Stimulated activated naive B cell treated with anti-CD40 and anti-IgM and Interleukin-4, amounts not matched to agents 10 μg/mL and 1 μg/mL and 100 μg/mL, for 72 hours (primary cell): ENCODE measurements at regions not wholly inside any gene's neighbourhood (a gene's known extent, or its start where the extent isn't known, plus 50 kb on each side); places are given as distances from the start of the nearest gene placed in this dataset.
"Not testable (repeated sequence)": the region's sequence is repeated elsewhere in the genome, so short reads cannot be mapped to it uniquely, and the experiment has no call there.

ENCODE experiments used
- ATAC-seq, 2 donors: fragments of 150-1000 bp; cut with Tn5 transposase; replicated peaks; 2 replicates each; pipeline ENCODE4 v1.10.0; 2021; ENCODE audit warnings: moderate library complexity in 1 of 2
- DNase-seq: peaks from one replicate; pipeline ENCODE4 v3.0.0; 2021
- H3K27ac Mint-ChIP-seq: one replicate; pipeline ENCODE4 v1.8.0; 2022; ENCODE audit warnings: mild to moderate bottlenecking, mixed read lengths
- H3K27me3 Mint-ChIP-seq, 2 donors: one replicate each; pipeline ENCODE4 v1.8.0; 2022; ENCODE audit warnings: mixed read lengths in 2 of 2
- H3K36me3 Mint-ChIP-seq, 2 donors: one replicate each; pipeline ENCODE4 v1.8.0; 2022; ENCODE audit warnings: mixed read lengths in 2 of 2, mild to moderate bottlenecking in 1 of 2
- H3K4me1 Mint-ChIP-seq, 2 donors: one replicate each; pipeline ENCODE4 v1.8.0; 2022; ENCODE audit warnings: mixed read lengths in 2 of 2, mild to moderate bottlenecking in 1 of 2
- H3K4me3 Mint-ChIP-seq, 2 donors: one replicate each; pipeline ENCODE4 v1.8.0; 2022; ENCODE audit warnings: mild to moderate bottlenecking in 2 of 2, mixed read lengths in 2 of 2, moderate library complexity in 1 of 2
- H3K9me3 Mint-ChIP-seq, 2 donors: one replicate each; pipeline ENCODE4 v1.8.0; 2022; ENCODE audit warnings: mixed read lengths in 2 of 2, mild to moderate bottlenecking in 1 of 2

- no peaks in the 10 kb centered on the region for H3K4me1 Mint-ChIP-seq
- H3K27ac Mint-ChIP-seq = no peak overlapping the region
- ATAC-seq = no peak
- no peaks in the 10 kb centered on the region for H3K36me3 Mint-ChIP-seq
- no peak for DNase-seq
- H3K9me3 Mint-ChIP-seq = peaks cover 0 to 5% of the 10 kb centered on the region in 2 donors
- no peaks in the 10 kb centered on the region for H3K27me3 Mint-ChIP-seq
- H3K4me3 Mint-ChIP-seq = no peak overlapping the region
These were observed 71.1 kb downstream of the TRAM1L1 start for GRCh38 chr4:117014236-117014635.

- H3K27ac Mint-ChIP-seq = no peak overlapping the region
- no peak for ATAC-seq
- no peaks in the 10 kb centered on the region for H3K36me3 Mint-ChIP-seq
- no peaks in the 10 kb centered on the region for H3K27me3 Mint-ChIP-seq
- no peaks in the 10 kb centered on the region for H3K4me1 Mint-ChIP-seq
- no peak overlapping the region for H3K4me3 Mint-ChIP-seq
- no peak for DNase-seq
- H3K9me3 Mint-ChIP-seq = peaks cover 6 to 9% of the 10 kb centered on the region in 2 donors
These were observed 74.7 kb downstream of the TRAM1L1 start for GRCh38 chr4:117010671-117011070.

- Mint-ChIP-seq H3K36me3 (no peaks in the 10 kb centered on the region), H3K4me1 (no peaks in the 10 kb centered on the region), H3K27ac (no peak overlapping the region), H3K4me3 (no peak overlapping the region), H3K27me3 (no peaks in the 10 kb centered on the region), H3K9me3 (no peaks in the 10 kb centered on the region)
- ATAC-seq = no peak
- no peak for DNase-seq
These were observed 84.3 kb downstream of the TRAM1L1 start for GRCh38 chr4:117001077-117001476.

GRCh38 chr4:116982656-116983055 lies 102.7 kb downstream of the TRAM1L1 start:
- Mint-ChIP-seq H3K4me1 (no peaks in the 10 kb centered on the region), H3K4me3 (no peak overlapping the region), H3K9me3 (no peaks in the 10 kb centered on the region), H3K36me3 (no peaks in the 10 kb centered on the region), H3K27me3 (no peaks in the 10 kb centered on the region), H3K27ac (no peak overlapping the region)
- ATAC-seq = no peak
- no peak for DNase-seq

GRCh38 chr4:116980436-116980835 lies 104.9 kb downstream of the TRAM1L1 start:
- H3K9me3 Mint-ChIP-seq, ATAC-seq, H3K4me3 Mint-ChIP-seq, H3K27me3 Mint-ChIP-seq, H3K36me3 Mint-ChIP-seq, H3K27ac Mint-ChIP-seq, DNase-seq, H3K4me1 Mint-ChIP-seq: not testable (repeated sequence)

GRCh38 chr4:116959045-116959444 lies 126.3 kb downstream of the TRAM1L1 start:
- ATAC-seq = no peak
- no peak for DNase-seq
- no peak overlapping the region for H3K27ac Mint-ChIP-seq
- peaks cover 0 to 3% of the 10 kb centered on the region in 2 donors for H3K9me3 Mint-ChIP-seq
- H3K4me1 Mint-ChIP-seq = no peaks in the 10 kb centered on the region
- no peaks in the 10 kb centered on the region for H3K27me3 Mint-ChIP-seq
- no peak overlapping the region for H3K4me3 Mint-ChIP-seq
- no peaks in the 10 kb centered on the region for H3K36me3 Mint-ChIP-seq

- no peaks in the 10 kb centered on the region for H3K4me1 Mint-ChIP-seq
- H3K9me3 Mint-ChIP-seq = no peaks in the 10 kb centered on the region
- ATAC-seq (no peak), DNase-seq (no peak)
- no peaks in the 10 kb centered on the region for H3K27me3 Mint-ChIP-seq
- no peak overlapping the region for H3K27ac Mint-ChIP-seq
- H3K36me3 Mint-ChIP-seq = no peaks in the 10 kb centered on the region
- H3K4me3 Mint-ChIP-seq = no peak overlapping the region
These were observed 131.4 kb downstream of the TRAM1L1 start for GRCh38 chr4:116953947-116954346.

- H3K27ac Mint-ChIP-seq = no peak overlapping the region
- H3K4me3 Mint-ChIP-seq = no peak overlapping the region
- H3K4me1 Mint-ChIP-seq = no peaks in the 10 kb centered on the region
- ATAC-seq (no peak), DNase-seq (no peak)
- H3K36me3 Mint-ChIP-seq = no peaks in the 10 kb centered on the region
- H3K27me3 Mint-ChIP-seq = no peaks in the 10 kb centered on the region
- H3K9me3 Mint-ChIP-seq = no peaks in the 10 kb centered on the region
These were observed 132.7 kb downstream of the TRAM1L1 start for GRCh38 chr4:116952530-116953136.

GRCh38 chr4:116949856-116950255 lies 135.5 kb downstream of the TRAM1L1 start:
- no peak overlapping the region for H3K4me3 Mint-ChIP-seq
- ATAC-seq (no peak), DNase-seq (no peak)
- no peak overlapping the region for H3K27ac Mint-ChIP-seq
- no peaks in the 10 kb centered on the region for H3K4me1 Mint-ChIP-seq
- peaks cover 0 to 2% of the 10 kb centered on the region in 2 donors for H3K9me3 Mint-ChIP-seq
- H3K27me3 Mint-ChIP-seq = no peaks in the 10 kb centered on the region
- no peaks in the 10 kb centered on the region for H3K36me3 Mint-ChIP-seq

GRCh38 chr4:116942315-116942714 lies 143.1 kb downstream of the TRAM1L1 start:
- no peaks in the 10 kb centered on the region for H3K4me1 Mint-ChIP-seq
- peaks cover 0 to 2% of the 10 kb centered on the region in 2 donors for H3K9me3 Mint-ChIP-seq
- no peak overlapping the region for H3K27ac Mint-ChIP-seq
- no peaks in the 10 kb centered on the region for H3K27me3 Mint-ChIP-seq
- no peaks in the 10 kb centered on the region for H3K36me3 Mint-ChIP-seq
- ATAC-seq (no peak), DNase-seq (no peak)
- H3K4me3 Mint-ChIP-seq = no peak overlapping the region

- Mint-ChIP-seq H3K9me3 (no peaks in the 10 kb centered on the region), H3K4me1 (no peaks in the 10 kb centered on the region), H3K27me3 (peaks cover 0 to 6% of the 10 kb centered on the region in 2 donors), H3K4me3 (no peak overlapping the region), H3K36me3 (no peaks in the 10 kb centered on the region), H3K27ac (no peak overlapping the region)
- DNase-seq (no peak), ATAC-seq (no peak)
These were observed 155.0 kb downstream of the TRAM1L1 start for GRCh38 chr4:116930329-116930728.

- no peak overlapping the region for H3K4me3 Mint-ChIP-seq
- DNase-seq (no peak), ATAC-seq (no peak)
- H3K27ac Mint-ChIP-seq = no peak overlapping the region
- no peaks in the 10 kb centered on the region for H3K4me1 Mint-ChIP-seq
- peaks cover 0 to 3% of the 10 kb centered on the region in 2 donors for H3K9me3 Mint-ChIP-seq
- H3K27me3 Mint-ChIP-seq = peaks cover 4 to 10% of the 10 kb centered on the region in 2 donors
- H3K36me3 Mint-ChIP-seq = no peaks in the 10 kb centered on the region
These were observed 158.6 kb downstream of the TRAM1L1 start for GRCh38 chr4:116926631-116927295.

- Mint-ChIP-seq H3K36me3 (no peaks in the 10 kb centered on the region), H3K9me3 (peaks cover 0 to 6% of the 10 kb centered on the region in 2 donors), H3K27ac (no peak overlapping the region), H3K4me1 (no peaks in the 10 kb centered on the region), H3K4me3 (no peak overlapping the region), H3K27me3 (peaks cover 4 to 10% of the 10 kb centered on the region in 2 donors)
- ATAC-seq (no peak), DNase-seq (no peak)
These were observed 159.4 kb downstream of the TRAM1L1 start for GRCh38 chr4:116925900-116926457.

- Mint-ChIP-seq H3K27ac (no peak overlapping the region), H3K27me3 (peaks cover 4 to 10% of the 10 kb centered on the region in 2 donors), H3K4me1 (no peaks in the 10 kb centered on the region), H3K9me3 (peaks cover 0 to 7% of the 10 kb centered on the region in 2 donors), H3K4me3 (no peak overlapping the region), H3K36me3 (no peaks in the 10 kb centered on the region)
- no peak for DNase-seq
- no peak for ATAC-seq
These were observed 162.0 kb downstream of the TRAM1L1 start for GRCh38 chr4:116923389-116923788.

- Mint-ChIP-seq H3K27me3 (no peaks in the 10 kb centered on the region), H3K4me1 (no peaks in the 10 kb centered on the region), H3K4me3 (no peak overlapping the region), H3K36me3 (no peaks in the 10 kb centered on the region), H3K27ac (no peak overlapping the region), H3K9me3 (no peaks in the 10 kb centered on the region)
- DNase-seq (no peak), ATAC-seq (no peak)
These were observed 171.9 kb downstream of the TRAM1L1 start for GRCh38 chr4:116913451-116913850.
